ENCODE measurements at regions not wholly inside any gene's neighbourhood (a gene's known extent, or its start where the extent isn't known, plus 50 kb on each side); places are given as distances from the start of the nearest gene placed in this dataset.
"Not testable (repeated sequence)": the region's sequence is repeated elsewhere in the genome, so short reads cannot be mapped to it uniquely, and the experiment has no call there.

- DNase-seq, result no peak
Observed at GRCh38 chr10:125605167-125605566, 77.8 kb downstream of the TEX36 start.

GRCh38 chr10:125602825-125603224, 80.1 kb downstream of the TEX36 start:
- no peak for DNase-seq

DNA sequence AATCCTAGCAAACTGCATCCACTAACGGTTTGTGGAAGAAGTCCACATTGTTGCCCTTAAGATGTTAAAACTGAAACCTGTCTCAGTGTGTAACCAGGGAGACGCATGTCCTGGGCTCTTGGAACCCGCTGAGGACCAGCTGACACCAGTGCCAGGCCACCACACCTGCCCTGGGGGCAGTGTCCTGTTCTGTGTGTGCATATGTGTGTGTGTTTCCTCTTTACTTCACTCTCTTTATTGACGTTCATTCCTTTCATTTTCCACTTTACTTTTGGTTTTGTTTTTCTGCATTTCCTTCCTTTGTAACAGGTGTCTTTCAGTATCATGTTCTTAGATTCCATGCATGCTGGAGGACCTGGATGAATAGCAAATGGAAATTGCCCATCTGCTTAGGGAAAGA, 83.8 kb downstream of the TEX36 start:
- no peak for DNase-seq

DNA sequence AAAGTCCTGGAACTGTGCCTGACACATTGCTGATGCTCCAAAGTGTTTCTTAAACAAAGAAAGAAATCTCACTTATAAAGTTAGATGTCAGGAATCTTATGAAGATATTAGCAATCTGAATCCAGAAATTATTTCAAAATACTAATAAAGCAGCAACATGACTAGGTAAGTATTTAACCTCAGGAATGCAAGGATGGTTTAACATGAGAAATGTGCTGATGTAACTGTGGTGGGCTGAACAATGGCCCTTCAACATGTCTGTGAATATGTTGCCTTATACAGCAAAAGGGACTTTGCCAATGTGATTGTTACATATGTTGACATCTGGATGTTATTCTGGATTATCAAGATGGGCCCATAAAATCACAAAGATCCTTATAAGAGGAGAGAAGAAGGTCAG, 87.1 kb downstream of the TEX36 start:
- DNase-seq, result no peak

- DNase-seq, result no peak
Observed at GRCh38 chr10:125593644-125594043, 89.3 kb downstream of the TEX36 start.

DNA sequence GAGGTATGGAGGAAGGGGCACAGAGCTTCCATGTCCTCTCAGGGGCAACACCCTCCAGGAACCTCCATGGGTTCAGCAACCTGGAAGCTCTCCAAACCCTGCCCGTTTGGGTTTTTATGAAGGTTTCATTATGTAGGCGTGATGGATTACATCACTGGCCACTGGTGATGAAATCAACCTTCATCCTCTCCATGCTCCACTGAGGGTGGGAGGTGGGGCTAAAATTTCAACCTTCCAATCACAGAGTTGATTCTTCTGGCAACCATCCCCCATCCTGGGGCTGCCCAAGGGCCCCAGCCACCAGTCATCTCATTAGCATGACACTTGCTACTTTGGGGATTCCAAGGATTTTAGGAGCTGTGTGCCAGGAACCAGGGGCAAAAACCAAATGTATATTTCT, 90.1 kb downstream of the TEX36 start:
- no peak for DNase-seq

DNA sequence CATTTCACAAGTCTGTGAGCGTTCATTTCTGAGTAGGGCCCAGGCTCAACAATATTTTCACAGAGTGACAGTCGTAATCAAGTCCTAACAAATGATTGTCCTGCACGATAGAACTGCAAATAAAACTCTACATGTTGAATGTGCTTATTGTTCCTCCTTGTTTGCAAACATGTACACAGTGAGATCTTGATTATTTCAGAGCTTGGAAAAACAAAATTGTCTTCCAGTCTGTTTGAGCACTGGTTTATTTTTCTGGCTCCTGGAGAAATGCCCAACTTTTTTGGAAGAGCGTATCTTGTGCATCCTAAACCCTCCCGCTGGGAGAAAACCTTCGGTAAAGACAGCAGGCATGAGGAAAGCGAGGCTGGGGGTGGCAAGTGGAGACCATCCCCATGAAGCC, 91.1 kb downstream of the TEX36 start:
- DNase-seq, result no peak

- not testable (repeated sequence) for DNase-seq
Observed at GRCh38 chr10:125588738-125589137, 94.2 kb downstream of the TEX36 start.

GRCh38 chr10:125584954-125585353, 98.0 kb downstream of the TEX36 start:
- no peak for DNase-seq

DNA sequence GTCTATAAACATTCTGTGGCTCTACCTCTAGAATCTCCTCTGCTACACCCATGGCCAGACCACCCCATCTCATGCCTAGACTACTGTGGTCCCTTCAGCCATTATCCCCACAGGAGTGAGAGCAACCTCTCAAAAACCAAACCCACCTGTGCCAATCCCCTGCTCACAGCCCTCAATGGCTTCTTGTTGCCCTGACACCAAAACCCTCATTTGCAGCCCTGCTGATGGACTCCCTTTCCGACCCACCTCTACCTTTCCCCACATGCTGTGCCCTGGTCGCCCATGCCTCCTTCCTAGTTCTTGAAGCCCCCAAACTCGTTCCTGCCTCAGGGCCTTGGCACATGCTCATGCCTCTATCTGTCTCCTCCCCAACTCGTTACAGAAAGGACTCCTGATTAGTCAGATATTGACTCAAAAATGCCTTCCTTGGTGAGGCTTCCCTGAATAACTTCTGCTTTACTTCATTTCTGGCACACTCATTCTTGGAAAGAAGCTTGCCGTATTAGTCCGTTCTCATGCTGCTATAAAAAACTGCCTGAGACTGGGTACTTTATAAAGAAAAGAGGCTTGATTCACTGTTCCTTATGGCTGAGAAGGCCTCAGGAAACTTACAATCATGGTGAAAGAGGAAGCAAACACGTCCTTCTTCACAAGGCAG, 104.2 kb downstream of the TEX36 start:
- no peak for DNase-seq

- no peak for DNase-seq
Observed at GRCh38 chr10:125575843-125576242, 107.1 kb downstream of the TEX36 start.

- no peak for DNase-seq
Observed at GRCh38 chr10:125568156-125568555, 114.8 kb downstream of the TEX36 start.

DNA sequence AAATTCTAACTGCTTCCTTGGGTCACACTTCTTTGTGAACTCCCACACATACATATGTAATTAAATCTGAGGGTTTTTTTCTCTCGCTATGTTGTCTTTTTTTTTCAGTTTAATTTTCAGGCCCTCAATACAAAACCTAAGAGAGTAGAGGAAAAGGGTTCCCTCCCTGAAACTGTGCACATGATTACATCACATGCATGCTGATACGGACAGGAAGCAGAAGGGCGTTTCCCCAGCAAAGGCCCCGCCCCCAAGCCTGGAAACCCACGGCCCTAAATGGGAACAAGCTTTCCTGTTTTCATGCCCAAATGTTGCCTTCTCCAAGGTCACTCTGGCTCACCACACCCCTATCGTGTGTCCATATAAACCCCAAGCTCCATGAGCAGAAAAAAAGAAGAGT, 115.4 kb downstream of the TEX36 start:
- no peak for DNase-seq

- no peak for DNase-seq
Observed at GRCh38 chr10:125565046-125565445, 117.9 kb downstream of the TEX36 start.

DNA sequence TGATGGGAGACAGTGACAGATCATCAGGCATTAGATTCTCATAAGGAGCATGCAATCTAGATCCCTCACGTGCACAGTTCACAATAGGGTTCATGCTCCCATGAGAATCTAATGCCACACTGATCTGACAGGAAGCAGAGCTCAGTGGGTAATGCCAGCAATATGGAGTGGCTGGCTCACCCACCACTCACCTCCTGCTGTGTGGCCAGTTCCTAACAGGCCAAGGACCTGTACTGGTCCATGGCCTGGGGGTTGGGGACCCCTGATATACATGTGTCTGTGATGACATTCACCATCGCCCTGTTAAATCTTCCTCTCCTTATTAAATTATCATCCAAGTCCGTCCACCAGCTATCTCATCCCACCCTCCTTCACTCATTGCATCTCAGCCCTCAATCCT, 118.4 kb downstream of the TEX36 start:
- no peak for DNase-seq

DNA sequence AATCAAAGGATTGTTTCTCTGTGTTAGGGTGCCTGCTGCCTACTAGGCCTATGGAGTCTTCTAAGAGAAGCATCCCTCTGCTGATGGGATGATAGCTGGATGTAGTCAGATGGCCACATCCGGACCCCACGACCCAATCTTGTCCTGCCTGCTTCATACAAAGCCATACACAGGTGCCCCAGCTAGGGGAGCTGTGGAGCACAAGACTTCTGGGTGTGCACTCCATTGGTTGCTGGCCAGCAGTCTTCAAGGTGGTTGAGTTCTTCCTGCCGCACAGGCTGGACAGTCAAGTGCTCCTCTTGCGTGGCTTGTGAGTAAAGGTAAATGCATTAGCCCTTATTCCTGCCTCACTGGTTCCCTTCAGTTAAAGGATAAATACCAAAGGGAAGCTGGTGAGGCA, 120.2 kb downstream of the TEX36 start:
- no peak for DNase-seq

- DNase-seq, result no peak
Observed at GRCh38 chr10:125560947-125561346, 122.0 kb downstream of the TEX36 start.

DNA sequence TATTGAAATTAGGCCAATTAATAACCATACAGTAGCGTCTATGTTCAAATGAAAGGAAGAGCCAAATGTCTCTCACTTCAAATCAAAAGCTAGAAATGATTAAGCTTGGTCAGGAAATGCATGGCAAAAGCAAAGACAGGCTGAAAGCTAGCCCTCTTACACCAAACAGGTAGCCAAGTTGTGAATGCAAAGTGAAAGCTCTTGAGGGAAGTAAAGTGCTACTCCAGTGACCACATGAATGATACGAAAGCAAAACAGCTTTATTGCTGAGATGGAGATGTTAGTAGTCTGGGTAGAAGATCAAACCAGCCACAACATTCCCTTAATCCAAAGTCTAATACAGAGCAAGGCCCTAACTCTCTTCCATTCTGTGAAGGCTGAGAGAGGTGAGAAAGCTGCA, 123.8 kb downstream of the TEX36 start:
- no peak for DNase-seq

GRCh38 chr10:125557801-125558505, 125.0 kb downstream of the TEX36 start:
- DNase-seq, result no peak

GRCh38 chr10:125557311-125557710, 125.7 kb downstream of the TEX36 start:
- DNase-seq, result no peak

GRCh38 chr10:125556882-125557281, 126.1 kb downstream of the TEX36 start:
- no peak for DNase-seq

DNA sequence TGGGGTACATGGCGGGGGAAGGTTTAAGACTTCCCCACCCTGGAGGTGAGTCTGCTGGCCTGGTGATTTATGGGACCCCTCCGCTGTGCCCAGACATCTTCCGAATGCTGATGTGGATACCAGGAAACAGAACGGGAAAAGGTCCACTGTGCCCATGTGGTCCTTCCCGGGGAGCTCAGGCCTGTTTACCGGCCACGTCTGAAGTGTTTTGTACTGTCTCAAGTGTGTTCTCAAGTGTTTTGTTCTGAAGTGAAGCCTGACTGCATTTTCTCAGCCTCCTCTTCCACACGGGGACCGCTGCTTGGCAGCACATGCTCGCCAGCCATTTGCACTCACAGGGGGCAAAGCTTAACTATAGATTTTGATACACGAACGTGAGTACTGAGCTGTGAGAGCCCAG, 127.2 kb downstream of the TEX36 start:
- DNase-seq, result no peak

DNA sequence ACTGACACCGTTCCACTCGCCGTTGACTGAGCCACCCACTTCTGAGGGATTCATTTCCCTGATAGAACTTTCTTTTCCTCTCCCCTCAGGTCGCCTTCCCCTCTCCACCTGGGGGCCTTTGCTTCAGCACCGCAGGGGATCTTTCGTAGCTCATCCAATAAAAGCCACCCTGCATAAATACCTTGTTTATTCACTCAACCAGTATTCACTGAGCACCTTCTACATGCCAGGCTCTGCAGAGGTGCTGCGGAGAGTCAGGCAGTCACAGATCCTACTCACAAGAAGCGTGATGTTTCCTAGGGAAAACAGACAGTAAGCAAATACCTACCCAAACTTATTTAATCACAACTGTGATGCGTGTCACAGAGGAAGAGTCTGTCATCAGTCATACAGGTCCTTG, 127.7 kb downstream of the TEX36 start:
- no peak for DNase-seq

DNA sequence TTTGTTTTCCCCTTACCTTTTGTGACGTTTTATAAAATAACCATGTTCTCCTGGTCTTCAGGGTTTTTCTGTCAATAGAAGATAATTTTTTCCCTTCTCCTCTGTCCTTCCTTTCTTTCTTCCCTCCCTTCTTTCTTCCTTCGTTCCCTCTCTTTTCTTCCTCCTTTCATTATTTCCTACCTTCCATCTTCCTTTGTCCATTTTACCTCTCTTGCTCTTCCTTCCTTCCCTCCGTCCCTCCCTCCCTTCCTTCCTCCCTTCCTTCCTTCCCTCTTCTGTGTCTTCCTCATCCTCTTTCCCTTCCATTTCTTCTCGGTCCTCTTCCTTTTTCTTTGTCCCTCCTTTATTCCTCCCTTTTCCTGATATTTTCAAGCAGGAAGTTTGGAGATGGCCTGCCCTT, 128.2 kb downstream of the TEX36 start:
- no peak for DNase-seq
